H9 (cell line): ENCODE measurements at regions not wholly inside any gene's neighbourhood (a gene's known extent, or its start where the extent isn't known, plus 50 kb on each side); places are given as distances from the start of the nearest gene placed in this dataset.

Experiments
- DNase-seq: peaks from one replicate; pipeline ENCODE4 v3.0.0-alpha.2; 2017
- H2AFZ ChIP-seq: one replicate; pipeline ENCODE4 v1.6.1; 2013; ENCODE audit warnings: mild to moderate bottlenecking, low read length, control low read depth, moderate library complexity
- H2AK5ac ChIP-seq: 2 replicates; pipeline ENCODE4 v1.6.1; 2013; ENCODE audit warnings: low read length, control low read depth, mixed read lengths; ENCODE audit not compliant: insufficient read length
- H2BK120ac ChIP-seq: one replicate; pipeline ENCODE4 v1.6.1; 2013; ENCODE audit warnings: low read depth, mild to moderate bottlenecking, low read length, control low read depth, inconsistent platforms; ENCODE audit not compliant: poor library complexity, severe bottlenecking
- H2BK12ac ChIP-seq: 2 replicates; pipeline ENCODE4 v1.6.1; 2013; ENCODE audit warnings: low read length, control low read depth, mixed read lengths, low read depth; ENCODE audit not compliant: insufficient read length
- H2BK15ac ChIP-seq: 2 replicates; pipeline ENCODE4 v1.6.1; 2013; ENCODE audit warnings: low read depth, low read length, control low read depth
- H2BK20ac ChIP-seq: one replicate; pipeline ENCODE4 v1.6.1; 2013; ENCODE audit warnings: low read depth, mild to moderate bottlenecking, low read length, control low read depth, inconsistent platforms; ENCODE audit not compliant: poor library complexity, severe bottlenecking
- H2BK5ac ChIP-seq: 2 replicates; pipeline ENCODE4 v1.6.1; 2013; ENCODE audit warnings: low read length, control low read depth, mixed read lengths; ENCODE audit not compliant: insufficient read length
- H3K14ac ChIP-seq: 2 replicates; pipeline ENCODE4 v1.6.1; 2013; ENCODE audit warnings: low read length, control low read depth; ENCODE audit not compliant: insufficient read depth
- H3K18ac ChIP-seq: 2 replicates; pipeline ENCODE4 v1.6.1; 2013; ENCODE audit warnings: low read depth, mild to moderate bottlenecking, mixed read lengths, low read length, control low read depth; ENCODE audit not compliant: insufficient read length
- H3K23ac ChIP-seq: 2 replicates; pipeline ENCODE4 v1.6.1; 2013; ENCODE audit warnings: low read length, control low read depth, mixed read lengths, low read depth; ENCODE audit not compliant: insufficient read length
- H3K23me2 ChIP-seq: 2 replicates; pipeline ENCODE4 v1.6.1; 2013; ENCODE audit warnings: low read depth, mild to moderate bottlenecking, mixed read lengths, low read length, control low read depth; ENCODE audit not compliant: insufficient read length, poor library complexity, severe bottlenecking
- H3K27ac ChIP-seq: 2 replicates; pipeline ENCODE4 v1.5.1; 2013; ENCODE audit warnings: low read length, control low read depth, mixed read lengths, low read depth; ENCODE audit not compliant: insufficient read length
- H3K27me3 ChIP-seq: 2 replicates; pipeline ENCODE4 v1.6.1; 2013; ENCODE audit warnings: low read length, control low read depth, inconsistent platforms; ENCODE audit not compliant: insufficient read depth
- H3K4ac ChIP-seq: 2 replicates; pipeline ENCODE4 v1.6.1; 2013; ENCODE audit warnings: low read depth, mild to moderate bottlenecking, control low read depth, inconsistent platforms, low read length, moderate library complexity
- H3K4me1 ChIP-seq: 2 replicates; pipeline ENCODE4 v1.6.1; 2013; ENCODE audit warnings: low read length, control low read depth, inconsistent platforms; ENCODE audit not compliant: insufficient read depth
- H3K4me2 ChIP-seq: 2 replicates; pipeline ENCODE4 v1.6.1; 2013; ENCODE audit warnings: low read length, control low read depth, mixed read lengths; ENCODE audit not compliant: insufficient read length, insufficient read depth
- H3K56ac ChIP-seq: 2 replicates; pipeline ENCODE4 v1.6.1; 2013; ENCODE audit warnings: low read depth, mild to moderate bottlenecking, mixed read lengths, low read length, control low read depth; ENCODE audit not compliant: insufficient read length
- H3K79me1 ChIP-seq: 2 replicates; pipeline ENCODE4 v1.6.1; 2013; ENCODE audit warnings: low read depth, mild to moderate bottlenecking, moderate library complexity, low read length, control low read depth, inconsistent platforms; ENCODE audit not compliant: insufficient read depth, poor library complexity, severe bottlenecking
- H3K79me2 ChIP-seq: 2 replicates; pipeline ENCODE4 v1.6.1; 2013; ENCODE audit warnings: low read length, control low read depth, inconsistent platforms; ENCODE audit not compliant: insufficient read depth
- H3K9ac ChIP-seq: 2 replicates; pipeline ENCODE4 v1.6.1; 2013; ENCODE audit warnings: low read length, control low read depth, mixed read lengths; ENCODE audit not compliant: insufficient read length; ENCODE audit errors: extremely low read depth
- H3K9me3 ChIP-seq: one replicate; pipeline ENCODE4 v1.6.1; 2013; ENCODE audit warnings: low read depth, low read length, inconsistent platforms; ENCODE audit not compliant: control insufficient read depth
- H3T11ph ChIP-seq: one replicate; pipeline ENCODE4 v1.6.1; 2013; ENCODE audit warnings: mild to moderate bottlenecking, low read length, control low read depth, inconsistent platforms
- H4K20me1 ChIP-seq: one replicate; pipeline ENCODE4 v1.6.1; 2013; ENCODE audit not compliant: control insufficient read depth, insufficient read length, insufficient read depth
- H4K5ac ChIP-seq: 2 replicates; pipeline ENCODE4 v1.6.1; 2013; ENCODE audit warnings: low read depth, mild to moderate bottlenecking, mixed read lengths, low read length, control low read depth; ENCODE audit not compliant: insufficient read length
- H4K8ac ChIP-seq: replicated peaks from 2 replicates; pipeline ENCODE4 v1.6.1; 2013; ENCODE audit warnings: low read length, control low read depth, mixed read lengths, low read depth; ENCODE audit not compliant: insufficient read length
- H4K91ac ChIP-seq: 2 replicates; pipeline ENCODE4 v1.6.1; 2013; ENCODE audit warnings: low read depth, mild to moderate bottlenecking, moderate library complexity, mixed read lengths, low read length, control low read depth; ENCODE audit not compliant: insufficient read length
- H3K27ac Mint-ChIP-seq, 3 experiments: 2 replicates in 2 of 3; 3 replicates in 1 of 3; pipeline ENCODE4 v1.8.0; 2020 to 2021; ENCODE audit warnings: mixed read lengths in 3 of 3, mild to moderate bottlenecking in 1 of 3, moderate library complexity in 1 of 3
- H3K27me3 Mint-ChIP-seq: 2 replicates; pipeline ENCODE4 v1.8.0; 2021; ENCODE audit warnings: low read depth, mild to moderate bottlenecking, moderate library complexity, mixed read lengths
- H3K36me3 Mint-ChIP-seq, 3 experiments: 2 replicates in 2 of 3; 3 replicates in 1 of 3; pipeline ENCODE4 v1.8.0; 2020 to 2021; ENCODE audit warnings: low read depth in 3 of 3, mixed read lengths in 3 of 3; ENCODE audit not compliant: insufficient read depth in 1 of 3
- H3K4me1 Mint-ChIP-seq, 2 experiments: 2 replicates each; pipeline ENCODE4 v1.8.0; 2020; ENCODE audit warnings: mixed read lengths in 2 of 2
- H3K4me3 Mint-ChIP-seq, 2 experiments: 2 replicates in 1 of 2; 3 replicates in 1 of 2; pipeline ENCODE4 v1.8.0; 2020 to 2021; ENCODE audit warnings: mild to moderate bottlenecking in 2 of 2, mixed read lengths in 2 of 2, moderate library complexity in 1 of 2
- H3K9me3 Mint-ChIP-seq, 2 experiments: 2 replicates in 1 of 2; 3 replicates in 1 of 2; pipeline ENCODE4 v1.8.0; 2020; ENCODE audit warnings: mild to moderate bottlenecking in 2 of 2, mixed read lengths in 2 of 2, moderate library complexity in 1 of 2
- CTCF ChIP-seq: fragments of 200-600 bp; sonication (generic); conservative IDR thresholded peaks from 3 replicates; pipeline ENCODE4 v1.8.0; 2021; ENCODE audit warnings: antibody characterized with exemption, mild to moderate bottlenecking
- WGBS: extraction: QIAGEN DNeasy Blood & Tissue Kit; methylation state at CpG from one replicate; pipeline ENCODE4 v1.1.7; 2013; ENCODE audit warnings: missing lambda C conversion rate, low lambda C conversion rate, mixed read lengths; ENCODE audit not compliant: insufficient read length; ENCODE audit errors: extremely low coverage; 5-methylcytosine and 5-hydroxymethylcytosine counted together

DNA sequence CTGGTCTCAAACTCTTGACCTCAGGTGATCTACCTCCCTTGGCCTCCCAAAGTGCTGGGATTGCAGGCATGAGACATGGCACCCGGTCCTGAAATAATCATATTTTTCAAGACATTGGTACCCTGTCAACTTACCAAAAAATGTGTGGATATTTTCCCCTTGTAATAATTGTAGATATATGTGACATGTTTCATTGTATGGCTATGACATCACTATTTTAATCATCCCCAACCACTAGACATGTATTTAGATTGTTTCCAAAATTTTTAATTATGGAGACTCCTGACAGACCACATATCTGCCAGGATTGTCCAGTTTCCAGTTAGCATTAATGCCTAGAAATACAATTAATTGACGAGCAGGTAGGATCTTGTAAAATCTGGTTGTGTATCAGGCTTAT lies 96.7 kb upstream of the NEGR1 start:
- H3K4me3 Mint-ChIP-seq, result no peak overlapping the region
- no peak overlapping the region for H2BK15ac ChIP-seq
- H3K27me3 Mint-ChIP-seq, result no peaks in the 10 kb centered on the region
- no peaks in the 10 kb centered on the region for H3K36me3 Mint-ChIP-seq
- no peaks in the 10 kb centered on the region for H3K23me2 ChIP-seq
- no peaks in the 10 kb centered on the region for H3K79me1 ChIP-seq
- H3T11ph ChIP-seq, result no peak overlapping the region
- no peak for TF ChIP-seq CTCF
- H2AK5ac ChIP-seq, result no peak overlapping the region
- no peaks in the 10 kb centered on the region for H4K20me1 ChIP-seq
- no peak overlapping the region for H3K9ac ChIP-seq
- no peak for DNase-seq
- no peak overlapping the region for H3K14ac ChIP-seq
- H4K91ac ChIP-seq, result no peak overlapping the region
- no peak overlapping the region for H2BK20ac ChIP-seq
- H3K27ac ChIP-seq, result no peak overlapping the region
- no peak overlapping the region for H2AFZ ChIP-seq
- H3K4me1 ChIP-seq, result no peaks in the 10 kb centered on the region
- no peak overlapping the region for H3K18ac ChIP-seq
- H3K4me2 ChIP-seq, result no peak overlapping the region
- no peak overlapping the region for H2BK12ac ChIP-seq
- H3K79me2 ChIP-seq, result no peaks in the 10 kb centered on the region
- H4K5ac ChIP-seq, result no peak overlapping the region
- H3K56ac ChIP-seq, result no peak overlapping the region
- H3K27ac Mint-ChIP-seq, result no peak overlapping the region
- no peaks in the 10 kb centered on the region for H3K4me1 Mint-ChIP-seq
- H2BK5ac ChIP-seq, result no peak overlapping the region
- H3K27me3 ChIP-seq, result no peaks in the 10 kb centered on the region
- no peak overlapping the region for H3K4ac ChIP-seq
- no peaks in the 10 kb centered on the region for H3K9me3 Mint-ChIP-seq
- WGBS, result no CpG with 5 or more reads among the region's 2 CpGs
- no peaks in the 10 kb centered on the region for H3K9me3 ChIP-seq
- H2BK120ac ChIP-seq, result no peak overlapping the region
- H3K23ac ChIP-seq, result no peak overlapping the region
- no peak overlapping the region for H4K8ac ChIP-seq
